HAP-1 (cell line): ENCODE measurements at regions not wholly inside any gene's neighbourhood (a gene's known extent, or its start where the extent isn't known, plus 50 kb on each side); places are given as distances from the start of the nearest gene placed in this dataset.

Experiments used
- DNase-seq, 2 experiments: peaks; one replicate each; pipeline ENCODE4 v3.0.0-alpha.2; 2016 to 2020; ENCODE audit warnings: low spot score in 2 of 2
- H3K27me3 ChIP-seq: fragments of 250-450 bp; sonication (Bioruptor Pico); 2 replicates; pipeline ENCODE4 v1.5.1; 2020; ENCODE audit warnings: low read depth, mild to moderate bottlenecking, moderate library complexity
- H3K36me3 ChIP-seq: fragments of 250-450 bp; sonication (Bioruptor Pico); replicated peaks from 2 replicates; pipeline ENCODE4 v1.5.1; 2020; ENCODE audit warnings: mild to moderate bottlenecking
- H3K4me1 ChIP-seq: fragments of 250-450 bp; sonication (Bioruptor Pico); 2 replicates; pipeline ENCODE4 v1.5.1; 2020; ENCODE audit warnings: mild to moderate bottlenecking
- H3K4me3 ChIP-seq: fragments of 250-450 bp; sonication (Bioruptor Pico); 2 replicates; pipeline ENCODE4 v1.5.1; 2020; ENCODE audit warnings: mild to moderate bottlenecking, moderate library complexity
- H3K9me3 ChIP-seq: fragments of 250-450 bp; sonication (Bioruptor Pico); 2 replicates; pipeline ENCODE4 v1.5.1; 2020; ENCODE audit warnings: mild to moderate bottlenecking, moderate library complexity
- in situ Hi-C: fragments of 300-500 bp; cut with MboI; formaldehyde crosslinking; loops from 3 replicates; pipeline ENCODE4 v1.14.3; 2020; ENCODE audit warnings: low sequenced_read_pairs, inconsistent platforms, mixed read lengths

DNA sequence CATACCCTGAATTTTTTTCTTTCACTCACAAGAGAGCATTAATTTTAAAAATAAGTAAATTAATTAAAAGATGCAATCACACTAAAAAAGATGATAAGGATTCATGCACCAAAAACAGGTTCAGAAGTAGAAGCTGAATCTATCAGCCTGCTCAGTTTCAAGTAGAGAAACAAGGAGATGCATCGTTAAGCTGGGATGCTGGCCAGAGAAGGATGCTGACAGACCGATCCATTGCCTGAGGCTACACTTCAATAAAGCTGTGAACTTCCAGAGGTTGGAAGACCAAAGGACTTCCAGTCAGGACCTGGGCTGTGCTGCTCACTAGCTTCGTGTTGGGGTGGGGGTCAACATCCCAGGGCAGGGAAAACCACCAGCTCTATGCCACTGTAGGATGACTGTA, 457.7 kb downstream of the EFNA5 start:
- peaks cover 32% of the 10 kb centered on the region for H3K4me1 ChIP-seq
- no peak overlapping the region for H3K4me3 ChIP-seq
- H3K9me3 ChIP-seq, result no peaks in the 10 kb centered on the region
- in situ Hi-C loops, result no loop called here
- peak; percentile 63 to 67 for DNase-seq
- H3K27me3 ChIP-seq, result no peaks in the 10 kb centered on the region
- H3K36me3 ChIP-seq, result no peaks in the 10 kb centered on the region

DNA sequence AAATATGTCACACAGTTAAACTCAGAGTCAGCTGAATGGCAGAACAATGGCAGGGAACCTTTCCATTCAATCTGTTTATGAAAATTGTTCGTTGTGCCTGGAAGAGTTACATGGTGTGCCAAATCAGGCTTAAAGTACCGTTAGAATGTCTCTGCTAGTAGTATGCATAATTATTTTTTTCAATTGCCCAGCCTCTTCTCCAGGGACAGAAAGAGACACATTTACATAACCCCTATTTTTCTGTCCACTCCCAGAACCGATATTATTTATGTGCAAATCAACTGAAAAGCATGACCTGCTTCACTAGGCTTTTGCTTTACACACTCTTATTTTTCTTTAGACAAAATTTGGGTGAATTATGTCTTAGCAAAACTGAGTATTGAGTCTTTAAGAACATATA, 459.1 kb downstream of the EFNA5 start:
- peak in 1 of 2 experiments; percentile 63 for DNase-seq
- no peaks in the 10 kb centered on the region for H3K9me3 ChIP-seq
- no peak overlapping the region for H3K4me3 ChIP-seq
- H3K27me3 ChIP-seq, result no peaks in the 10 kb centered on the region
- in situ Hi-C loops, result no loop called here
- H3K4me1 ChIP-seq, result peaks cover 32% of the 10 kb centered on the region
- no peaks in the 10 kb centered on the region for H3K36me3 ChIP-seq

DNA sequence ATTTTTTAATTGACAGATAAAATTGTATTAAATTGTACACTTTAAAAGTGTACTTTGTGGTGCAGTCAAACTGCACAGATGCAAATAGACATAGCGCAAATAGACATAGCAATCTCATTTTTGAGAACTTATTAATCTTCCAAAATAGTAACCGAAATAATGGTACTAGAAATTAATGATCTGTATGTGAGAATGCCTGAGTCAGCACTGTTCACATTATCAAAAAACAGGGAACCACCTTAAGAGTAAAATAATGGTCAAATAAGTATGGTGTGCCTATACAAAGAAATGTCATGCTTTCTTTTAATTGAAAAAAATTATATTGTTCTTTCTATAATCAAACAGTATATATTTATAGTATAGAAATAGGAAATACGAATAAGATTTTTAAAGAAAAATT, 461.9 kb downstream of the EFNA5 start:
- in situ Hi-C loops, result no loop called here
- Histone ChIP-seq H3K36me3 (no peaks in the 10 kb centered on the region), H3K4me3 (no peak overlapping the region), H3K4me1 (peaks cover 26% of the 10 kb centered on the region), H3K27me3 (no peaks in the 10 kb centered on the region), H3K9me3 (no peaks in the 10 kb centered on the region)
- DNase-seq, result no peak

DNA sequence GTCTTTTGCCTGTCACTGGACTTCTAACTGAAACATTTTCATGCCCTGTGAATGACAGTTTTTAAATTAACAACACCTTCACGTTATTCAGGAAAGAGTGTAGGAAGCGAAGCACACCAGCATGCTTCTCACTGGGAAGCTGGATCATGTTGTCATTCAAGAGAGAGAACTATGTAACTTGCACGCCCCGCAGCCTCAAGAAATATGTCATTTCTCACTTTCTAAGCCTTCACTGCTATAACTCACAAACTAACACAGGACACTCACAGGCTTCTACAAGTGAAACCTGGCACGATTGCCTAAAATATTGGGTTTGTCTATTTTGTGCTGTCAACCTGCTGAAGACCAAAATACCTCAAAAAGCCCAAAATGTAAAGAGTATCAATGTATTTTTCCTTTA, 466.3 kb downstream of the EFNA5 start:
- Histone ChIP-seq H3K9me3 (no peaks in the 10 kb centered on the region), H3K4me3 (no peak overlapping the region), H3K4me1 (no peaks in the 10 kb centered on the region), H3K27me3 (no peaks in the 10 kb centered on the region), H3K36me3 (no peaks in the 10 kb centered on the region)
- DNase-seq, result no peak
- in situ Hi-C loops, result no loop called here

DNA sequence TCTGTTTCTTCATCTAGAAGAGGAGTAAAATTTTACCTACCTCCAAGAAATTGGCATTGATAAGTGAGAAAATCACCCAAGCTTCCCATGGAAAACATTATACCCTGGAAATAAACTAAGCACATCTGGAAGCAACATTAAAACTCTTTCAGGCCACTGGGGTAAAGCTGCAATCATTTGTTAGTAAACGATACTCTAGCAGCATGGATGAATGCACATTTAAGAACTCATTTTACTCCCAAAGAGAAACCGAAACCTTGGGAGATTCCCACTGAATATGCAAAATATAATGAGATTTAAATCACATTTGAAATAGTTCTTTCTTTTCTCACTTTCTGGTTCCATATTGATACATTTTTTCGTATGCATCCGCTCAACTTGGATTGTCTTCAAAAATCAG, 467.5 kb downstream of the EFNA5 start:
- Histone ChIP-seq H3K9me3 (no peaks in the 10 kb centered on the region), H3K27me3 (no peaks in the 10 kb centered on the region), H3K4me3 (no peak overlapping the region), H3K36me3 (no peaks in the 10 kb centered on the region), H3K4me1 (no peaks in the 10 kb centered on the region)
- DNase-seq, result no peak
- in situ Hi-C loops, result no loop called here

DNA sequence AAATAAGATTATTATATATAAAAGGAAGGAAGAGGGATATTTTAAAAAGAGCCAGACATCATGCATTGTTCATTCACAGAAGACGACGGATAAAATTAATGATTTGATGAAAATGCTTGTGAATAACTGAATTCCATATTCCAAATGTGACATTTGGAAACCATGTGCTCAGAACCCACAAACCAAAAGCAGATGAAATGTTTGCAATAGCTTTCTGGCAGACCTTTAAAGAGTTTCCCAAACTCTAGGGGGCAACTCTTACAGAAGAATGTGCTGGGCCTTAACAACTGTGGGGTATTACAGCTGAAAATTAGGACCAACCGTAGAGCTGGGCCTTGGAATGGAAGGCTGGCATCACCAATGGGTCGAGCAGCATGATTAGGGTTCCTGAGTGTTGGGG, 471.0 kb downstream of the EFNA5 start:
- Histone ChIP-seq H3K4me1 (no peaks in the 10 kb centered on the region), H3K9me3 (no peaks in the 10 kb centered on the region), H3K27me3 (no peaks in the 10 kb centered on the region), H3K36me3 (no peaks in the 10 kb centered on the region), H3K4me3 (no peak overlapping the region)
- no peak for DNase-seq
- in situ Hi-C loops, result no loop called here

DNA sequence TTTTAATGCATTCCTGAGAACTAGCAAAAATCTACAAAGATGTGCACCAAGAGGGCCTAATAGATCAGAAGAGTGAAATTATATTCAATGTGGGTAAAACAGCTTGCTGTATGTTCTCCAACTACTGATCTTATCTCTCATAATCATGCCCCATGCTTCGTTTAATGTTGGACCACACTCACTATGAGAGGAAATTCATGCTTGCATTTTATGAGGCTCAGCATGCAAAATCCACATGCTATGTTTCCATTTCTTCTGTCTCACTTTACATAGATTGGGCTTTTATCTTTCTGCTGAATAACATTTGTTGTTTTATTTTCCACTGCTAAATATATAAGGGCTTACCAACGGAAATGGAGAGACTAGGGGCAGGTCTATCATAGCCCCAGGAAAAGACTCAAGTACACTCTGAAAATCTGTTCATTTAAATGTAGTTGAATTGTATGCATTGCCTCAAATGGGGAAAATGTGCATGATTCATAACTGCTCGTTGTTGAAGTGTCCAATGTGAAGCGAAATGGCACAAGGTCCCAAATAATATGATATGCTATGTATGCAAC, 474.2 kb downstream of the EFNA5 start:
- Histone ChIP-seq H3K4me1 (no peaks in the 10 kb centered on the region), H3K27me3 (no peaks in the 10 kb centered on the region), H3K9me3 (no peaks in the 10 kb centered on the region), H3K4me3 (no peak overlapping the region), H3K36me3 (no peaks in the 10 kb centered on the region)
- in situ Hi-C loops, result no loop called here
- DNase-seq, result no peak

DNA sequence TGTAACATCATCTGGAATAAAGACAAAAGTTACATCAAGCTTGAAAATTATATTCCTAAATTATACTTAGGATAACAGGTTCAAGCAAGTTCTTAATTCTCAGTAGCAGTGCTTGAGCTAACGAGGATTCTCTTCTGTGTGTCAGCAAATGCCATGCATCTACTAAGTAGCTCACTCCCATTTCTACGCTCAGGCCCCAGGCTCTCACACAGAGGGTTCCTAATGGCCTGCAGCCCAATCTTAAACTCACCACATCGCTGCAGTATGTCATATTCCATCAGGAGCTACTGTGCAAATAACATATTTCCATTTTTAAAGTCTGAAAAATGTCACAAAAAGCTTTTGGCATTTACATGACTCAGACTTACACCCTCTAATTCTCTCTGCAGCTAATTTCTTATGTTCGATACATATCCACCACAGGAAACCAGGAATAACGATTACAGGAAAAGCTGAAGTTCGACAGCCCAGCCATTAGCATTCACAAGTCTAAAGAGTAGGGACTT, 474.8 kb downstream of the EFNA5 start:
- DNase-seq, result no peak

DNA sequence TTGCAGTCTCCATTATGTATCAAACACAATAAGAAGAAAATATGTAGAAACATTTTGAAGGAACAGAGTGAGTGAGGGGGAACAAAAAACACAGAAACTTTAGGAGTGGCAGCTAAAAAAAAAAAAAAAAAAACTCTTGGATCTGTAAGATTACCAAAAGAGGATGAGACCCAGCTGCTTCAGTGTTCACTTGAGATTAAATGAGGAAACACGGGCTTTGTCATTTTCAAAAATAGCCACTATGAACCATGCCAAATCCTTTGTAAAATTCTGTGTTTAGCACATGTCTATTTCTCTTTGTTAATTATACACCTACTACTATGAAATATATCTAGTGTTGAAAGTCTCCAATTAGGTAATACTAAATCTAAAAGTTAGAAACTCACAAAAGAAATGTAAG, 485.9 kb downstream of the EFNA5 start:
- H3K36me3 ChIP-seq, result no peaks in the 10 kb centered on the region
- in situ Hi-C loops, result no loop called here
- H3K4me1 ChIP-seq, result no peaks in the 10 kb centered on the region
- DNase-seq, result no peak
- no peaks in the 10 kb centered on the region for H3K27me3 ChIP-seq
- no peaks in the 10 kb centered on the region for H3K9me3 ChIP-seq
- no peak overlapping the region for H3K4me3 ChIP-seq

More for the DNA sequence above, 474.8 kb downstream of the EFNA5 start:
- H3K9me3 ChIP-seq, result no peaks in the 10 kb centered on the region
- H3K27me3 ChIP-seq, result no peaks in the 10 kb centered on the region
- in situ Hi-C loops, result no loop called here
- no peak overlapping the region for H3K4me3 ChIP-seq
- no peaks in the 10 kb centered on the region for H3K4me1 ChIP-seq
- no peaks in the 10 kb centered on the region for H3K36me3 ChIP-seq

DNA sequence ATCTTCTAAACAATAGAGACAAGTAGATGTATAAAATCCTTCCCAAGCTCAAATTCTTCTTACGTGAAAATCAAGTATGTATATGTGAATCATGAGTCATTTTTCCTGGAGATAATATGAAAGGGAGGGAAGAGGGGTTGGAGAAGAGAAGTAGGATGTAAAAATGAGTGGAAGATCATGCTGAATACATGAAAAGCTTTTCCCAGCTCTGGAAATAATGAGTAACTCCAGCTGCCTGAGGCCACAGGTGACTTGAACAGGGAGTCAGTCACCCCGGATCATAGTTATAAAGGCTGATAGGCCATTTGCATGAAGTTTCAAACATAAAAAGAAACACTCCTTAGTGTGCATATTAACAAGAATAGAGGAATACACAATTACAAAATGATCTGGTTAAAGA, 486.7 kb downstream of the EFNA5 start:
- no peak for DNase-seq
- H3K36me3 ChIP-seq, result no peaks in the 10 kb centered on the region
- in situ Hi-C loops, result no loop called here
- H3K27me3 ChIP-seq, result no peaks in the 10 kb centered on the region
- no peaks in the 10 kb centered on the region for H3K4me1 ChIP-seq
- no peaks in the 10 kb centered on the region for H3K9me3 ChIP-seq
- no peak overlapping the region for H3K4me3 ChIP-seq

DNA sequence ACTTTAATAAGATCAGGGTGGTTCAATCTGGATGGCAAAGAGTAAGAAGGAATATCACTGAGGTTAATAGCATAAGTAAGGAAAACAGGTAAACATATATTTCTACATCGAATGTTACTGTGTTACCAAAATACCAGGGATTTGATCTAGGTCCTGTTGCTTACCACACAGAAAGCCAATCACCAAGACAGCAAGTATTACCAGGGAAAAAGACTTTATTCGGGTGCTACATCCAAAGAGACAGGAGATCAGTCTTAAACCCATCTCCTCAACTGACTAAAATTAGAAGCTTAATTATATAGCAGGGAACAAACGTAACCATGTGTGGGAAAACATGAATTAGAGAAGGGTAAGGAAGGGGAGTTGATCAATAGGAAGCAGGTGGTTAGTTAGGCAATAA, 500.1 kb downstream of the EFNA5 start:
- no peak overlapping the region for H3K4me3 ChIP-seq

DNA sequence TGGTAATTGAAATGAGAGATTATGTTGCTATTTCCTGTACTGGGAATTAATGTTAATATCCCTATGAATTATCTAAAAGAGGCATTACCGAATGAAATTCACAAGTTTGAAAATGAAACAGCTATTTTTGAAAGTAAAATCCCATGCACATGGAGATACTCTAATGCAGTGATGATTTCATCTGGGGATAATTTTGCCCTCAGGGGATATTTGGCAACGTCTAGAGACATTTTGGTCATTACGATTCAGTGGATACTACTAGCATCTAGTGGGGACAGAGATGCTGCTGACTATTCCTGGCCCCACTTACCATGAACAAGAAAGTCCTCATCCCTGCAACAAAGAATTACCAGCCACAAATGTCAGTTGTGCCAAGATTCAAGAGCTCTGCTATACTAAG, 500.9 kb downstream of the EFNA5 start:
- no peak for DNase-seq
- no peaks in the 10 kb centered on the region for H3K36me3 ChIP-seq
- no peak overlapping the region for H3K4me3 ChIP-seq
- in situ Hi-C loops, result no loop called here
- H3K9me3 ChIP-seq, result no peaks in the 10 kb centered on the region
- H3K4me1 ChIP-seq, result no peaks in the 10 kb centered on the region
- no peaks in the 10 kb centered on the region for H3K27me3 ChIP-seq

More for the DNA sequence above, 500.1 kb downstream of the EFNA5 start:
- no peaks in the 10 kb centered on the region for H3K9me3 ChIP-seq
- no peaks in the 10 kb centered on the region for H3K36me3 ChIP-seq
- no peak for DNase-seq
- H3K4me1 ChIP-seq, result no peaks in the 10 kb centered on the region
- in situ Hi-C loops, result no loop called here
- H3K27me3 ChIP-seq, result no peaks in the 10 kb centered on the region

DNA sequence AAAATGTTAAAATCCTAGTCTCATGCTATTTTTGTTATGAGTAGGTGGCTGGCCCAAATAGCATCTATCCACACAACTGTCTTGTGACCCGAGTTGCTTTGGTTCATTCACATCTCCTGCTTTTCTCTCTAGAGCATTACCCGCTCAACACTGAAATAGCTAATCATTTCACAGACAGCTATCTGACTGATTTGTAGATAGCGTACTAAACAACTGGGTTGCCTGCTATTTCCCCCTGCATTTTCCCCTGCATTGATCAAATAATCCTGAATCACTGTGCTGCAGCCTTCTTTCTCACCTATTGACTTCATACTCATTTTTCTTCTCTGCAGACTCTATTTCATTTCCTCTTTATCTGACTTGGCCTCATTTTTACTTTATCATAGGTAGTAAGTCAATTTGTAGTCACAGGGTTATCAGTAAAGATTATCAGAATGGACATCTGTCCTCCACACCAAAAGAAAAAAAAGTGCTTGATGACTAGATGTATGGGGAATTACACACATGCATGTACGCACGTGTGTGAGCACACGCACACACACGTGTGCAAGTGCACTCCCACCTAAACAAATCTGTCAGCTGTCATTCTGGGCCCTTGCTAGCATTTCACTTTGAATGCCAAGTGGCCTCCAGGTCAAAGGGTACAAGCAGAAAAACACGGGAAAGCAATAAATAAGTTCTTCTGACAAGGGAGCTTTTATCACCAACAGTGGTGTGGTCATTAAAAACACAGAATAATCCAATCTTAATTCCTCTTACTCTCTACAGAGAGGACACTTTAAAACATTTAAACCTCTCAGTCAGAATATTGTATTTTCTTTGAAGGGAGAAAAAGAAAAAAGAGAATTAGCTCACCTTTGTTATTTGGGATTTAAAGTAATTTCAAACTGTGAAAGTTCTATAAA, 501.6 kb downstream of the EFNA5 start:
- H3K36me3 ChIP-seq, result no peaks in the 10 kb centered on the region
- no peaks in the 10 kb centered on the region for H3K9me3 ChIP-seq
- H3K4me1 ChIP-seq, result no peaks in the 10 kb centered on the region
- H3K4me3 ChIP-seq, result no peak overlapping the region
- no peaks in the 10 kb centered on the region for H3K27me3 ChIP-seq
- in situ Hi-C loops, result no loop called here
- DNase-seq, result no peak

DNA sequence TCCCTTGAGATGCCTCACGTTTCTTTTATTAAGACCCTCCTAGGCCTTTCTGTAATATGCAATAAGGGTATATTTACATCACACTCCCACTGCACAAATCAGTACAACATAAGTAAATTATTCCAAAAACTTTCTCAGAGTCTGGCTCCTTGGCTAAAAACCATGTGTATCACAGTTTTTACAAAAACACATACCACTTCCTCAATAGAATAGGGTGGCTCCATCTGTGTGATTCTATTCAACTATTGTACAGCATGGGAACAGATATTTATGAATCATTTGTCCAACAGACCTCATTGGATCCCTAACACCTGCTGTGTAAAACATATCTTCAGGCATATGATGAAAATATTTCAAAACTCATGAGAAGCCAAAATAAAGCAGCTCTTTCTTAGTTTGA, 502.7 kb downstream of the EFNA5 start:
- Histone ChIP-seq H3K27me3 (no peaks in the 10 kb centered on the region), H3K4me1 (no peaks in the 10 kb centered on the region), H3K36me3 (no peaks in the 10 kb centered on the region), H3K4me3 (no peak overlapping the region), H3K9me3 (no peaks in the 10 kb centered on the region)
- in situ Hi-C loops, result no loop called here
- DNase-seq, result no peak
